ENCODE measurements at regions not wholly inside any gene's neighbourhood (a gene's known extent, or its start where the extent isn't known, plus 50 kb on each side); places are given as distances from the start of the nearest gene placed in this dataset.

DNA sequence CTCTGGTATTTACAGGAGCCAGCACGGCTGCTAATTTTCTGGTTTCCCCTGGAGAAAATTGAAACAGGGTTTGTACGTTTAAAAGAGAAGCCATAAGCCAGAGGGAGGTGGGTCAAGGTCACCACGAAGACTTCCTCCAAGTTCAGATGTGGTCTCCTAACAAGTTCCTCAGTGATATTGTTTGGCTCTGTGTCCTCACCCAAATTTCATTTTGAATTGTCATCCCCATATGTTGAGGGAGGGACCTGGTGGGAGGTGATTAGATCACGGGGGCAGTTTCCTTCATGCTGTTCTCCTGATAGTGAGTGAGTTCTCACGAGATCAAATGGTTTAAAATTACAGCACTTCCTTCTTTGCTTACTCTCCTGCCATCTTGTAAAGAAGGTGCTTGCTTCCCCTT is 295.4 kb upstream of the DAB1 start (continued):
- TF ChIP-seq, protein P1, sequence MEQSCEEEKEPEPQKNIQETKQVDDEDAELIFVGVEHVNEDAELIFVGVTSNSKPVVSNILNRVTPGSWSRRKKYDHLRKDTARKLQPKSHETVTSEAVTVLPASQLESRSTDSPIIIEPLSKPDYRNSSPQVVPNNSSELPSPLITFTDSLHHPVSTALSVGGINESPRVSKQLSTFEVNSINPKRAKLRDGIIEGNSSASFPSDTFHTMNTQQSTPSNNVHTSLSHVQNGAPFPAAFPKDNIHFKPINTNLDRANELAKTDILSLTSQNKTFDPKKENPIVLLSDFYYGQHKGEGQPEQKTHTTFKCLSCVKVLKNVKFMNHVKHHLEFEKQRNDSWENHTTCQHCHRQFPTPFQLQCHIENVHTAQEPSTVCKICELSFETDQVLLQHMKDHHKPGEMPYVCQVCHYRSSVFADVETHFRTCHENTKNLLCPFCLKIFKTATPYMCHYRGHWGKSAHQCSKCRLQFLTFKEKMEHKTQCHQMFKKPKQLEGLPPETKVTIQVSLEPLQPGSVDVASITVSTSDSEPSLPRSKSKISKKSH (CRISPR knock-in tag; IDR thresholded peaks at IDR 0.05) = no peak

DNA sequence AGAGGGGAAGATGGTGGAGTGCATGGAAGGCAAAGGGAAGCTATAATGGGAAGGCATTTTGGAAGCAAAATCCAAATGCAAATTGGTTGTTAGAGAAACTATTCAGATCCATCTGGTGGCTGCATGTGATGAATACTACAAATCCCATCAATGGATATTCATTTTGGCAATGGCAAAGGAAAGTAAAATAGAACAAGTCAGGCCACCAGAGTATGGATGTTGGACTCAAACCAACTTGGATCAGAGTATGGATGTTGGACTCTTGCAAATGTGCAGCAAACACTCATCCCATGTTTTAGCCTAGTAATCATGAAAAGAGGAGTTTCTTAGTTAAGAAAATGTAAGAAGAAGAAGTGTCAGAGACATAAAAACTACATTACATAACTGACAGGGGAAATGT is 289.6 kb upstream of the DAB1 start:
- TF ChIP-seq ZNF143 (CRISPR knock-in tag; IDR thresholded peaks at IDR 0.05) (no peak), NFIC (IDR thresholded peaks at IDR 0.05) (no peak), ESRRA (IDR thresholded peaks at IDR 0.05; ENCODE audit: borderline replicate concordance, low read depth) (no peak), YY1 (IDR thresholded peaks at IDR 0.05; ENCODE audit: borderline replicate concordance in 1 of 3, control insufficient read depth in 1 of 3, extremely low read depth in 1 of 3, insufficient read depth in 3 of 3, insufficient read length in 1 of 3, insufficient replicate concordance in 2 of 3, low read depth in 1 of 3, low read length in 2 of 3) (no peak), CREM (IDR thresholded peaks at IDR 0.05; ENCODE audit: low read depth) (no peak), SREBF2 (CRISPR knock-in tag; IDR thresholded peaks at IDR 0.05) (no peak)
- FAIRE-seq (no peak), DNase-seq (ENCODE audit: extremely low read depth in 1 of 4, low spot score in 3 of 4) (no peak), ATAC-seq (no peak)
- Histone ChIP-seq H3K27me3 (ENCODE audit: control insufficient read depth in 2 of 2, insufficient read depth in 2 of 2, low read length in 2 of 2) (no peaks in the 10 kb centered on the region), H3K79me2 (ENCODE audit: control insufficient read depth, insufficient read depth, low read length) (no peaks in the 10 kb centered on the region), H3K9me3 (replicated peaks; ENCODE audit: control insufficient read depth, insufficient read depth, low read depth, low read length) (no peaks in the 10 kb centered on the region), H3K4me1 (replicated peaks in 1 of 2; ENCODE audit: control insufficient read depth in 2 of 2, insufficient read depth in 2 of 2, low read length in 2 of 2) (no peaks in the 10 kb centered on the region), H3K27ac (ENCODE audit: extremely low read depth, low read depth, low read length) (no peak overlapping the region), H2AFZ (ENCODE audit: low read depth, low read length) (no peak overlapping the region), H3K4me2 (ENCODE audit: insufficient read depth, low read length) (no peak overlapping the region), H3K9ac (ENCODE audit: insufficient read depth in 1 of 2, low read depth in 2 of 2, low read length in 2 of 2) (no peak overlapping the region), H3K36me3 (ENCODE audit: control insufficient read depth, insufficient read depth, low read length) (no peaks in the 10 kb centered on the region), H3K4me3 (no peak overlapping the region), H4K20me1 (replicated peaks; ENCODE audit: control insufficient read depth, insufficient read depth, low read length) (no peaks in the 10 kb centered on the region), H3K9me1 (ENCODE audit: control insufficient read depth, insufficient read depth, low read length) (no peaks in the 10 kb centered on the region)
- in situ Hi-C loops (cut with MboI) (no loop called here), intact Hi-C loops (cut with micrococcal nuclease) (no loop called here)
- no TSS peak for BruUV-seq (replicated peaks)
- ChIA-PET POLR2A (no interaction called here), CTCF (ENCODE audit: low intra/inter-chr PET ratio) (no interaction called here)

Measured in K562 (cell line).